ENCODE measurements at regions not wholly inside any gene's neighbourhood (a gene's known extent, or its start where the extent isn't known, plus 50 kb on each side); places are given as distances from the start of the nearest gene placed in this dataset.

- no peak for DNase-seq (ENCODE audit: low spot score in 2 of 2)
- H3K27me3 ChIP-seq, result no peaks in the 10 kb centered on the region
- H3K27ac ChIP-seq, result no peak overlapping the region
- TF ChIP-seq EP300 (IDR thresholded peaks at IDR 0.05) (no peak), CTCF (IDR thresholded peaks at IDR 0.05) (no peak)
- peaks cover 0 to 3% (median 0%) of the 10 kb centered on the region in 4 donors for H3K4me1 ChIP-seq
- H3K9me3 ChIP-seq, result peaks cover 0 to 5% (median 0%) of the 10 kb centered on the region in 4 donors
- H3K36me3 ChIP-seq, result no peaks in the 10 kb centered on the region
- no peak overlapping the region for H3K4me3 ChIP-seq
These were observed 473.3 kb upstream of the ZNF608 start for GRCh38 chr5:125219710-125220109.

DNA sequence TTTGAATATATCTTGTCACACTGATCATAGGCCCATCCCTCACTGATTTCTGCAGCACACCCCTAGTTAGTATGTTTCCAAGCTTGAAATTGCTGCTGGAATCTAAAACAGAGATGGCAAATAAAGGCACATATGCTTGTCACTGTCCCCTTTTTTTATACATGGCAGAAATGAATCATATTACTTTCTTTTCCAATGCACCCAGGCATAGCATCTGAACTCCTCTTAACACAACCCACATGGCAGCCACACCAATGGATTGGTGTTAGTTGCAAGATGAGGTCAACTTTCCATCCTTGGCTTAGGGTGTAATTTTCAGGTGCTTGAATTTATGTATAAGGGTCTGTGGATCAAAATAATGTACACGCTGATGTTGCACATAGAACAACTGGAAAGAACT, 473.8 kb upstream of the ZNF608 start:
- no peak overlapping the region for H3K4me3 ChIP-seq
- no peaks in the 10 kb centered on the region for H3K36me3 ChIP-seq
- 100% methylated on average over 1 of the region's 1 CpG for WGBS, 2 donors
- H3K9me3 ChIP-seq, result peaks cover 0 to 5% (median 0%) of the 10 kb centered on the region in 4 donors
- no peak overlapping the region for H3K27ac ChIP-seq
- TF ChIP-seq EP300 (IDR thresholded peaks at IDR 0.05) (no peak), POLR2A (IDR thresholded peaks at IDR 0.05) (no peak), CTCF (IDR thresholded peaks at IDR 0.05) (no peak)
- H3K4me1 ChIP-seq, result peaks cover 0 to 3% (median 0%) of the 10 kb centered on the region in 4 donors
- no peak for DNase-seq (ENCODE audit: low spot score in 2 of 2)
- H3K27me3 ChIP-seq, result no peaks in the 10 kb centered on the region

GRCh38 chr5:125222597-125223240, 476.3 kb upstream of the ZNF608 start:
- Histone ChIP-seq H3K9me3 (peaks cover 0 to 5% (median 0%) of the 10 kb centered on the region in 4 donors), H3K36me3 (no peaks in the 10 kb centered on the region), H3K4me3 (no peak overlapping the region), H3K4me1 (peaks cover 0 to 3% (median 0%) of the 10 kb centered on the region in 4 donors), H3K27ac (no peak overlapping the region), H3K27me3 (no peaks in the 10 kb centered on the region)
- 49 to 54% methylated on average over 7 of the region's 7 CpGs for WGBS, 2 donors
- DNase-seq (ENCODE audit: low spot score in 2 of 2), result no peak
- no peak for TF ChIP-seq CTCF (IDR thresholded peaks at IDR 0.05)
- no peak for TF ChIP-seq EP300 (IDR thresholded peaks at IDR 0.05)

- Histone ChIP-seq H3K27ac (no peak overlapping the region), H3K27me3 (no peaks in the 10 kb centered on the region), H3K9me3 (no peaks in the 10 kb centered on the region), H3K4me1 (peaks cover 0 to 3% (median 0%) of the 10 kb centered on the region in 4 donors), H3K4me3 (no peak overlapping the region), H3K36me3 (no peaks in the 10 kb centered on the region)
- no peak for DNase-seq (ENCODE audit: low spot score in 2 of 2)
- 28 to 43% methylated on average over 2 of the region's 2 CpGs for WGBS, 2 donors
- no peak for TF ChIP-seq EP300 (IDR thresholded peaks at IDR 0.05)
- no peak for TF ChIP-seq CTCF (IDR thresholded peaks at IDR 0.05)
- no peak for TF ChIP-seq POLR2A (IDR thresholded peaks at IDR 0.05)
These were observed 479.0 kb upstream of the ZNF608 start for GRCh38 chr5:125225424-125225823.

- H3K27me3 ChIP-seq, result no peaks in the 10 kb centered on the region
- WGBS, 2 donors, result 89 to 91% methylated on average over 4 of the region's 4 CpGs
- no peak overlapping the region for H3K27ac ChIP-seq
- H3K4me3 ChIP-seq, result no peak overlapping the region
- H3K4me1 ChIP-seq, result peaks cover 0 to 3% (median 0%) of the 10 kb centered on the region in 4 donors
- DNase-seq (ENCODE audit: low spot score in 2 of 2), result no peak
- H3K36me3 ChIP-seq, result no peaks in the 10 kb centered on the region
- H3K9me3 ChIP-seq, result no peaks in the 10 kb centered on the region
- TF ChIP-seq POLR2A (IDR thresholded peaks at IDR 0.05) (no peak), CTCF (IDR thresholded peaks at IDR 0.05) (no peak), EP300 (IDR thresholded peaks at IDR 0.05) (no peak)
These were observed 480.4 kb upstream of the ZNF608 start for GRCh38 chr5:125226825-125227224.

All from tibial nerve (tissue), 4 donors.